ENCODE measurements at regions not wholly inside any gene's neighbourhood (a gene's known extent, or its start where the extent isn't known, plus 50 kb on each side); places are given as distances from the start of the nearest gene placed in this dataset.

DNA sequence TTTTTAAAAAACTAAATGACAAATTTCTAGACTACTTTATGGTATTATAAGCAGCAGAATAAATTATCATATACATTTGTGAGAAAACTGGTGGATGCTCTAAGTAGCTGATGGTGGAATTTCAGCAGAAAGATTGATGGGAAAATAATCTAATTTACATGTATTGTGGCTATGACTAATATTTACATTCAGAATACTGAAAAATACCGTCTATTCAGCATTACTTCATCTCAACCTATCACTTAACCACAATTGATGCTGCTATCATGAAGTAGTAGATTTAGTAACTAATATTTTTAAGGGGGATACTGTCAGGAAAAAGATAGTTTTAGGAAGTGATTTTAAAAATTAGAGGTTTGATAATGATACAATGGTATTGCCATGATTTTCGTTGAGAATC lies 137.9 kb downstream of the IFI44 start:
- Histone ChIP-seq H3K4ac (ENCODE audit: low read depth, low read length) (no peak overlapping the region), H3K9ac (ENCODE audit: extremely low read depth, insufficient read length, low read length) (no peak overlapping the region), H3K27me3 (ENCODE audit: insufficient read depth, low read length) (no peaks in the 10 kb centered on the region), H2AK5ac (ENCODE audit: insufficient read length, low read length) (no peak overlapping the region), H4K20me1 (ENCODE audit: control insufficient read depth, insufficient read depth, insufficient read length) (no peaks in the 10 kb centered on the region), H3K23me2 (ENCODE audit: insufficient read length, low read depth, low read length, poor library complexity, severe bottlenecking) (no peaks in the 10 kb centered on the region), H2BK120ac (ENCODE audit: low read depth, low read length, poor library complexity, severe bottlenecking) (no peak overlapping the region), H4K5ac (ENCODE audit: insufficient read length, low read depth, low read length) (no peak overlapping the region), H2BK15ac (ENCODE audit: low read depth, low read length) (no peak overlapping the region), H3K4me1 (ENCODE audit: insufficient read depth, low read length) (no peaks in the 10 kb centered on the region), H2BK20ac (ENCODE audit: low read depth, low read length, poor library complexity, severe bottlenecking) (no peak overlapping the region), H3K27ac (ENCODE audit: insufficient read length, low read depth, low read length) (no peak overlapping the region), H3K9me3 (ENCODE audit: control insufficient read depth, low read depth, low read length) (no peaks in the 10 kb centered on the region), H2BK5ac (ENCODE audit: insufficient read length, low read length) (no peak overlapping the region), H3T11ph (ENCODE audit: low read length) (no peak overlapping the region), H3K18ac (ENCODE audit: insufficient read length, low read depth, low read length) (no peak overlapping the region), H3K4me2 (ENCODE audit: insufficient read depth, insufficient read length, low read length) (no peak overlapping the region), H3K14ac (ENCODE audit: insufficient read depth, low read length) (no peak overlapping the region), H4K8ac (replicated peaks; ENCODE audit: insufficient read length, low read depth, low read length) (no peak overlapping the region), H3K23ac (ENCODE audit: insufficient read length, low read depth, low read length) (no peak overlapping the region), H2AFZ (ENCODE audit: low read length) (no peak overlapping the region), H4K91ac (ENCODE audit: insufficient read length, low read depth, low read length) (no peak overlapping the region), H3K56ac (ENCODE audit: insufficient read length, low read depth, low read length) (no peak overlapping the region), H2BK12ac (ENCODE audit: insufficient read length, low read depth, low read length) (no peak overlapping the region), H3K79me1 (ENCODE audit: insufficient read depth, low read depth, low read length, poor library complexity, severe bottlenecking) (no peaks in the 10 kb centered on the region), H3K79me2 (ENCODE audit: insufficient read depth, low read length) (no peaks in the 10 kb centered on the region)
- Mint-ChIP-seq H3K27me3 (ENCODE audit: low read depth) (no peaks in the 10 kb centered on the region; the same call in 1 of the 2 replicates), H3K4me1 (no peaks in the 10 kb centered on the region), H3K4me3 (no peak overlapping the region), H3K9me3 (no peaks in the 10 kb centered on the region; a peak in 1 of 5 replicates), H3K36me3 (ENCODE audit: insufficient read depth in 1 of 3, low read depth in 3 of 3) (no peaks in the 10 kb centered on the region), H3K27ac (no peak overlapping the region)
- DNase-seq = no peak
- TF ChIP-seq, protein P1, sequence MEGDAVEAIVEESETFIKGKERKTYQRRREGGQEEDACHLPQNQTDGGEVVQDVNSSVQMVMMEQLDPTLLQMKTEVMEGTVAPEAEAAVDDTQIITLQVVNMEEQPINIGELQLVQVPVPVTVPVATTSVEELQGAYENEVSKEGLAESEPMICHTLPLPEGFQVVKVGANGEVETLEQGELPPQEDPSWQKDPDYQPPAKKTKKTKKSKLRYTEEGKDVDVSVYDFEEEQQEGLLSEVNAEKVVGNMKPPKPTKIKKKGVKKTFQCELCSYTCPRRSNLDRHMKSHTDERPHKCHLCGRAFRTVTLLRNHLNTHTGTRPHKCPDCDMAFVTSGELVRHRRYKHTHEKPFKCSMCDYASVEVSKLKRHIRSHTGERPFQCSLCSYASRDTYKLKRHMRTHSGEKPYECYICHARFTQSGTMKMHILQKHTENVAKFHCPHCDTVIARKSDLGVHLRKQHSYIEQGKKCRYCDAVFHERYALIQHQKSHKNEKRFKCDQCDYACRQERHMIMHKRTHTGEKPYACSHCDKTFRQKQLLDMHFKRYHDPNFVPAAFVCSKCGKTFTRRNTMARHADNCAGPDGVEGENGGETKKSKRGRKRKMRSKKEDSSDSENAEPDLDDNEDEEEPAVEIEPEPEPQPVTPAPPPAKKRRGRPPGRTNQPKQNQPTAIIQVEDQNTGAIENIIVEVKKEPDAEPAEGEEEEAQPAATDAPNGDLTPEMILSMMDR (conservative IDR thresholded peaks at IDR 0.05) = no peak
- no CpG with 5 or more reads among the region's 2 CpGs for WGBS (ENCODE audit: extremely low coverage, insufficient read length, low lambda C conversion rate)

All from H9 (cell line).